B cell (primary cell): ENCODE measurements at regions not wholly inside any gene's neighbourhood (a gene's known extent, or its start where the extent isn't known, plus 50 kb on each side); places are given as distances from the start of the nearest gene placed in this dataset.

Experiments
- ATAC-seq: fragments of 200-7000 bp; cut with Tn5 transposase; one replicate; pipeline ENCODE4 v1.10.0; 2021; ENCODE audit warnings: low read depth, mild to moderate bottlenecking, moderate number of reproducible peaks, moderate library complexity
- CTCF ChIA-PET: fragments of 350-600 bp; sonication (Branson Sonifier 250); formaldehyde crosslinking; loops from one replicate; lab custom pipeline; 2021; ENCODE audit warnings: antibody characterized with exemption, inconsistent platforms; lab: Charles Lee
- POLR2A ChIA-PET: fragments of 350-600 bp; sonication (Branson Sonifier 250); formaldehyde crosslinking; loops from one replicate; lab custom pipeline; 2021; ENCODE audit warnings: antibody characterized with exemption; lab: Charles Lee
- DNase-seq: peaks from one replicate; pipeline ENCODE4 v3.0.0; 2013
- H2AFZ ChIP-seq: 2 replicates; pipeline ENCODE4 v1.6.1; 2012; ENCODE audit warnings: mild to moderate bottlenecking, low read depth, low read length; ENCODE audit not compliant: insufficient read depth, poor library complexity, severe bottlenecking
- H3K27ac ChIP-seq, 2 donors: 1 replicate in 1 of 2; 2 replicates in 1 of 2; pipeline ENCODE4 v1.5.1; 2012 to 2013; ENCODE audit warnings: low read length in 2 of 2, mild to moderate bottlenecking in 2 of 2, moderate library complexity in 1 of 2
- H3K27me3 ChIP-seq, 4 experiments: fragments of 200-600 bp in 1 of 4; sonication (generic) in 1 of 4; replicated peaks in 1 of 4; 1 replicate in 2 of 4; 2 replicates in 2 of 4; pipeline versions ENCODE4 v1.6.1 to v1.7.0; 2013 to 2016; ENCODE audit warnings: low read length in 3 of 4, mild to moderate bottlenecking in 2 of 4, mixed read lengths in 1 of 4, moderate library complexity in 1 of 4; ENCODE audit not compliant: insufficient read depth in 4 of 4, control insufficient read depth in 3 of 4; ENCODE audit errors: control extremely low read depth in 1 of 4
- H3K36me3 ChIP-seq, 2 experiments: replicated peaks in 1 of 2; 1 replicate in 1 of 2; 2 replicates in 1 of 2; pipeline versions ENCODE4 v1.6.1 to v1.7.1; 2013; ENCODE audit warnings: low read length in 1 of 2; ENCODE audit not compliant: insufficient read depth in 2 of 2, control insufficient read depth in 1 of 2; ENCODE audit errors: control extremely low read depth in 1 of 2, extremely low read depth in 1 of 2
- H3K4me1 ChIP-seq, 2 donors: fragments of 200-600 bp in 1 of 2; sonication (generic) in 1 of 2; 1 replicate in 1 of 2; 2 replicates in 1 of 2; pipeline versions ENCODE4 v1.5.1 to v1.6.1; 2013 to 2017; ENCODE audit warnings: low read length in 2 of 2; ENCODE audit not compliant: control insufficient read depth in 2 of 2, insufficient read depth in 2 of 2
- H3K4me2 ChIP-seq: replicated peaks from 2 replicates; pipeline ENCODE3; 2012; ENCODE audit warnings: mild to moderate bottlenecking, low read depth, low read length; ENCODE audit not compliant: poor library complexity, severe bottlenecking
- H3K4me3 ChIP-seq, 5 experiments: fragments of 200-600 bp in 1 of 5; sonication (generic) in 1 of 5; 1 replicate in 3 of 5; 2 replicates in 2 of 5; pipeline versions ENCODE4 v1.5.1 to v1.7.0; 2011 to 2016; ENCODE audit warnings: low read length in 4 of 5, mild to moderate bottlenecking in 4 of 5, low read depth in 2 of 5, control low read depth in 1 of 5, moderate library complexity in 1 of 5; ENCODE audit not compliant: insufficient read depth in 1 of 5; ENCODE audit errors: control extremely low read depth in 1 of 5, extremely low read depth in 1 of 5
- H3K79me2 ChIP-seq: fragments of 200-600 bp; sonication (generic); one replicate; pipeline ENCODE4 v1.6.0; 2016; ENCODE audit warnings: low read length; ENCODE audit not compliant: control insufficient read depth, insufficient read depth
- H3K9ac ChIP-seq: fragments of 200-600 bp; sonication (generic); 2 replicates; pipeline ENCODE4 v1.6.1; 2017; ENCODE audit warnings: mild to moderate bottlenecking, low read length, moderate library complexity
- H3K9me3 ChIP-seq, 3 donors: one replicate each; pipeline versions ENCODE4 v1.6.1 to v1.7.1; 2013; ENCODE audit warnings: low read length in 2 of 3; ENCODE audit not compliant: control insufficient read depth in 2 of 3, insufficient read depth in 1 of 3; ENCODE audit errors: control extremely low read depth in 1 of 3
- H4K20me1 ChIP-seq: 2 replicates; pipeline ENCODE4 v1.6.0; 2012; ENCODE audit warnings: mild to moderate bottlenecking, low read length; ENCODE audit not compliant: insufficient read depth, control insufficient read depth, poor library complexity, severe bottlenecking
- H3K27ac Mint-ChIP-seq: one replicate; pipeline ENCODE4 v1.8.0; 2021; ENCODE audit warnings: mixed read lengths
- H3K27me3 Mint-ChIP-seq: one replicate; pipeline ENCODE4 v1.8.0; 2021; ENCODE audit warnings: mixed read lengths
- H3K4me1 Mint-ChIP-seq: one replicate; pipeline ENCODE4 v1.8.0; 2021; ENCODE audit warnings: mixed read lengths
- H3K4me3 Mint-ChIP-seq: one replicate; pipeline ENCODE4 v1.8.0; 2021; ENCODE audit warnings: mixed read lengths
- H3K9me3 Mint-ChIP-seq: one replicate; pipeline ENCODE4 v1.8.0; 2022; ENCODE audit warnings: mixed read lengths; ENCODE audit not compliant: insufficient read depth
- CTCF ChIP-seq: fragments of 200-600 bp; IDR thresholded peaks from one replicate; pipeline ENCODE4 v1.8.0; 2022; ENCODE audit warnings: antibody characterized with exemption, mild to moderate bottlenecking
- EZH2 ChIP-seq: IDR thresholded peaks from 2 replicates; pipeline ENCODE4 v1.6.1; 2012; ENCODE audit warnings: borderline replicate concordance, low read depth, mild to moderate bottlenecking, moderate library complexity, low read length; ENCODE audit not compliant: insufficient read depth, poor library complexity, severe bottlenecking
- WGBS: methylation state at CpG from one replicate; pipeline ENCODE4 v1.1.5; 2013; ENCODE audit warnings: missing lambda C conversion rate; ENCODE audit not compliant: insufficient coverage; 5-methylcytosine and 5-hydroxymethylcytosine counted together
- intact Hi-C: fragments of 100-400 bp; cut with micrococcal nuclease; formaldehyde crosslinking; loops from one replicate; pipeline ENCODE4 v1.10.0; 2022

GRCh38 chr2:117714110-117714509, 100.4 kb upstream of the DDX18 start:
- POLR2A ChIA-PET = no interaction called here
- Histone ChIP-seq H3K9ac (no peak overlapping the region), H3K27ac (no peak overlapping the region), H3K4me3 (no peak overlapping the region), H3K9me3 (no peaks in the 10 kb centered on the region), H3K79me2 (no peaks in the 10 kb centered on the region), H3K27me3 (no peaks in the 10 kb centered on the region), H3K4me1 (no peaks in the 10 kb centered on the region), H4K20me1 (no peaks in the 10 kb centered on the region), H2AFZ (no peak overlapping the region), H3K4me2 (no peak overlapping the region), H3K36me3 (no peaks in the 10 kb centered on the region)
- no peaks in the 10 kb centered on the region for H3K27me3 Mint-ChIP-seq
- CTCF ChIA-PET = no interaction called here
- no peak for TF ChIP-seq CTCF
- TF ChIP-seq EZH2 = no peak
- no peaks in the 10 kb centered on the region for H3K4me1 Mint-ChIP-seq
- DNase-seq = no peak
- no peak overlapping the region for H3K4me3 Mint-ChIP-seq
- peaks cover 3% of the 10 kb centered on the region for H3K9me3 Mint-ChIP-seq
- no peak overlapping the region for H3K27ac Mint-ChIP-seq
- intact Hi-C loops = no loop called here
- no CpG with 5 or more reads among the region's 6 CpGs for WGBS
- ATAC-seq = no peak

- no peak overlapping the region for H3K4me2 ChIP-seq
- no peak overlapping the region for H2AFZ ChIP-seq
- POLR2A ChIA-PET = no interaction called here
- no peaks in the 10 kb centered on the region for H3K79me2 ChIP-seq
- H3K4me3 ChIP-seq = no peak overlapping the region
- no peaks in the 10 kb centered on the region for H3K9me3 ChIP-seq
- Mint-ChIP-seq H3K27me3 (no peaks in the 10 kb centered on the region), H3K27ac (no peak overlapping the region), H3K4me3 (no peak overlapping the region), H3K4me1 (no peaks in the 10 kb centered on the region), H3K9me3 (peaks cover 3% of the 10 kb centered on the region)
- no peaks in the 10 kb centered on the region for H3K36me3 ChIP-seq
- CTCF ChIA-PET = no interaction called here
- H4K20me1 ChIP-seq = no peaks in the 10 kb centered on the region
- ATAC-seq (no peak), DNase-seq (no peak)
- TF ChIP-seq CTCF (no peak), EZH2 (no peak)
- no peaks in the 10 kb centered on the region for H3K4me1 ChIP-seq
- 100% methylated on average over 1 of the region's 7 CpGs for WGBS
- H3K27me3 ChIP-seq = no peaks in the 10 kb centered on the region
- no peak overlapping the region for H3K9ac ChIP-seq
- H3K27ac ChIP-seq = no peak overlapping the region
- intact Hi-C loops = no loop called here
Measured at GRCh38 chr2:117714745-117715417, 99.6 kb upstream of the DDX18 start.
